Ecto neural progenitor cell (in vitro differentiated cells): ENCODE measurements at regions not wholly inside any gene's neighbourhood (a gene's known extent, or its start where the extent isn't known, plus 50 kb on each side); places are given as distances from the start of the nearest gene placed in this dataset.

Experiments used
- DNase-seq: peaks from one replicate; pipeline ENCODE4 v3.0.0-alpha.2; 2018; ENCODE audit warnings: low spot score

DNA sequence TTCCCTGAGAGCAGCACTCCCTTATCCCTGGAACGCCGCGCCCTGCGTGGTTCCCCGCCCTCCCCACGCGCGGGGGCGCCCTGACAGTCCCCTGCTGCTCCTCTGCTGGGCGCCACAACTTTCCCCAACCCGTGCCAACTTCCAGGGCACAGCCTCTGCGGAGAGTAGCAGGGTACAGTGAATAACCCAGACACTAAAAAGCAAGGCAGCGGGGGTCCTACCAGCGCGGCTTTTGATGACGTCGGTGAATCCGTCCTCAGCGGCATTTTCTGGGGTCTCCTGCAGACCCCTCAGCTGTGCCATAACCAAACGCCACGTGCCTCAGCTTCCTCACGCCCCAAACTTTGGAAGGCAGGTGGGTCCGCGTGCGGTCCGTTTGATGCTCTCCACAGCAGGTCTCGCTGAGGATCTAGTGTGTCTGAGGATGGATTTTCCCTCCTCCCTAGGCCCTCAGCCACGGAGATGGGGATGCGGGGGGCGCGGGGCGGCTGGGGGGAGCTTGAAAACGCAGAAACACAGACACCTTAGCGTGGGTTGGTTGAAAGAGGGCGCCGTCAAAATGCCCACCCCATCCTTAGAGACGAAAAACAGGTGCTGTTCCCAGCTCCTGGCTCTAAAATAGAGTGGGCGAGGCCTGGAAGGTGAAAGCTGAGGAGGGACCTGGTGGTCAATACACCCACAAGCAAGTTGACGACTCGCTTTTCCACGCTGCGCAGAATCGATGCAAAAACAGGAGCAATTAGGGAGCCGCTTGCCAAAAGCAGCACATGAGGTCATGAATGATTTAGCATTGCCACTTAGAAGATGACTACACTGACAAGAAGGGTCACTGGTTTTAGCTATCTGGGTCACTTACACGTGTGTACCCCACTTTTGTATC is 405.6 kb downstream of the FAM47A start:
- DNase-seq, result peak; percentile 52

DNA sequence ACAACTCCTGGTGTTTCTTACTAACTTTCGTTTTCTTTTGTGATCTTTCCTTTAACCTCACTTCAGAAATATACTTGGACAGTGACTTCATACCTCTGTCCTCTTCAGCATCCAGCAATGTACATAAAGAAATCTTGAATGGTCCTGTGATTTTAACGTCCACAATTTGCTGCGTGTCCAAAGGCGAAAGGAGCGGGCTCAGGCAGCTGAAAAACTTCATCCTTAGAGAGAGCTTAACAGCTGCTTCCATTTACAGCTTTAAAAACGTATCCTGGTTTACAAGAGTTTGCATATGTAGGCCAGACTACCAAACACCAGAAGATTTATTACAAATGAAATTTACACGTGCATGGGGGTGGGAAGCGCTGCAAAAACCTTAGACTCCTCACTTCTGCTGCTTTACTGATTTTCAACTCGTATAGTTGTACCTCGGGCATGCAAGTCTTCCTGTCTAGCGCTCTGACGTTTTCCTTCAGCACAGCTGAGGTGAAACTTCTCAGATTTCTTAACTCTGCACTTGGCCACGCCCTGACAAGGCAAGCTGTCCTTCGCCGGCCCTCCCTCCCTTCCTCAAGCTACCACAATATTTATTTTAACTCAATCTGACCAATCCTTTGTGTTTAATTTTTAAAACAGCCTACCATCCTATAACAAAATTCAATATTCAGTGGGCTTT is 406.4 kb downstream of the FAM47A start:
- peak; percentile 58 for DNase-seq

DNA sequence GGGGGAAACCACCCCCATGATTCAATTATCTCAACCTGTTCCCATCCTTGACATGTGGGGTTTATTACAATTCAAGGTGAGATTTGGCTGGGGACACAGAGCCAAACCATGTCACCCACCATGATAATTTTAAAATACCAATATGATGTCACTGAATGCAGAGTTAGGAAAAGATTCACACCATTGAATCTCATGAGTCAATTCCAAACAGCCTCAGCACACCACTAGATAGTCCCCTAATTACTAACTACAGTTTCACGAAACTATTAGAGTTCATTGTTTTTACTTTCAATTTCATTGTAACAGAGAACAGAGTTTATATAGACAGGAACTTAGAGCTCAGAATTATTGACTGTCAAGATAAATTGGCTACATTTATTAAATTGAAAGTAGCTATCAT is 410.2 kb downstream of the FAM47A start:
- DNase-seq, result no peak

DNA sequence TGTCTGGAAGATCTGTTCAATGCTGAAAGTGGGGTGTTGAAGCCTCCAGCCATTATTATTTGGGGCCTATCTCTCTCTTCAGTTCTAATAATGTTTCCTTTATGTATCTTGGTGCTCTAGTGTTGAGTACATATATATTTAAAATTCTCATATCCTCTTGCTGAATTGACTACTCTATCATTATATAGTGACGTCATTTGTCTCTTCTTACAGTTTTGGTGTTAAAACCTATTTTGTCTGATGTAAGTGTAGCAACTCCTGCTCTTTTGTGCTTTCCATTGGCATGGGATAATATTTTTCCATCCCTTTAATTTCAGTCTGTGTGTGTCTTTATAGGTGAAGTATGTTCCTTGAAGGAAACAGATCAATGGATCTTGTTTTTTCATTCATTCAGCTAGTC is 446.0 kb downstream of the FAM47A start:
- no peak for DNase-seq
